ENCODE measurements at regions not wholly inside any gene's neighbourhood (a gene's known extent, or its start where the extent isn't known, plus 50 kb on each side); places are given as distances from the start of the nearest gene placed in this dataset.
"Not testable (repeated sequence)": the region's sequence is repeated elsewhere in the genome, so short reads cannot be mapped to it uniquely, and the experiment has no call there.

DNA sequence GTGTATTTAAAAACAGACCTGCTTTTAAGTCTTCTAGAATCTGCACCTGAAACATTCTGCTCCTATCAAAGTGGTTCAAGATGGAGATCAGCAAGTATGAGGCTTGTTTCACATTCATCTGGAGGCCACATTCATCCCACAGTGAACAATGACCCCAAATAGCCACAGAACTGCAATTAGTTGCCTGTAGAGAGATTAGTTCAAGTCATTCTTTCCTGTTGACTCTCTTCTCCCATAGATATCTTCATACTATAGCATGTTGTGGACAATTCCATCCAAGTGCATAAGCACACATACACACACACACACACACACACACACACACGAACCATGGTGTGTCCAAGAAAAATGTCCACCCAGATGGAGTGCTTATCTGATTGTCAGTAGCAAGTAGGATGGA is 101.7 kb upstream of the FGGY start:
- Mint-ChIP-seq H3K4me3 (no peak overlapping the region), H3K27ac (no peak overlapping the region), H3K27me3 (ENCODE audit: low read depth) (peaks cover 18% of the 10 kb centered on the region), H3K9me3 (peaks cover 15% of the 10 kb centered on the region), H3K36me3 (ENCODE audit: low read depth) (peaks cover 2% of the 10 kb centered on the region), H3K4me1 (ENCODE audit: low read depth) (no peaks in the 10 kb centered on the region)

DNA sequence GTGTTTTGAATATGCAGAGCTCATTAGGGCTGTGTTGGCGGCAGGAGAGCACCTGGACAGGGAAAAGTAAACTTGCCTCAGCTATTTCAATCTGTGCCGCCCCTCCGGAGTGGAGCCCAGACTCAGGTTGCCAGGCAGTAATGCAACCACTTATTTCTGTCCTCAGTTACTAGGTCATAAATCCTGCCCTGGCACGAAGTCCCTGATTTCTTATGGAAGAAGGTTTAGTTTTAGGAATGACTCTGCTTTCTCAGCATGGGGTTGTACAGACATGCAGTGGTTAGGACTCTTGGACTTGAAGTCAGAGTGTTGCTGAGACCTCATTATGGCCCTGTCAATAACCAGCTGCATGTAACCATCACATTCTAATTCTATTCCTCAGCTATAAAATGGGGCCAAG is 98.3 kb upstream of the FGGY start:
- H3K4me1 Mint-ChIP-seq (ENCODE audit: low read depth), result no peaks in the 10 kb centered on the region
- peaks cover 13% of the 10 kb centered on the region for H3K27me3 Mint-ChIP-seq (ENCODE audit: low read depth)
- H3K36me3 Mint-ChIP-seq (ENCODE audit: low read depth), result peaks cover 2% of the 10 kb centered on the region
- no peak overlapping the region for H3K4me3 Mint-ChIP-seq
- no peak overlapping the region for H3K27ac Mint-ChIP-seq
- peaks cover 11% of the 10 kb centered on the region for H3K9me3 Mint-ChIP-seq

DNA sequence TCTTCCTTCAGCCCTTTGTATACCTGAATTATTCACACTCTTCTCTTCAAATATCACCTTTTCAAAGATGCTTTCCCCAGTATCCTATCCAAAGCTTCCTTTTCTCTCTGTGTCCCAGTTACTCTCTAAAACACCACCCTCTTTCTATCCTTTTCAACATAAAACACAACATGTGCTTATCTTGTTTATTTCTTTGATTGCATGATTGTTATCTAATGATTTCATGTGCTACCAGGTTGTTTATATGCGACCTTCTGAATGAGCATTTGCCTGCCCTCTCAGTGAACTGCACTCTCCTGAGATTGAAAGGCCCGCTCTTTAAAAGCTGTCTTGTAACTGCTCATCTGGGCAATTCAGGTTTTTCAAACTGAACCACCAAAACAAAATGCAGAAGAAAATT is 97.7 kb upstream of the FGGY start:
- peaks cover 11% of the 10 kb centered on the region for H3K9me3 Mint-ChIP-seq
- H3K27ac Mint-ChIP-seq, result no peak overlapping the region
- H3K27me3 Mint-ChIP-seq (ENCODE audit: low read depth), result peaks cover 13% of the 10 kb centered on the region
- peaks cover under 1% of the 10 kb centered on the region for H3K36me3 Mint-ChIP-seq (ENCODE audit: low read depth)
- H3K4me3 Mint-ChIP-seq, result no peak overlapping the region
- H3K4me1 Mint-ChIP-seq (ENCODE audit: low read depth), result no peaks in the 10 kb centered on the region

DNA sequence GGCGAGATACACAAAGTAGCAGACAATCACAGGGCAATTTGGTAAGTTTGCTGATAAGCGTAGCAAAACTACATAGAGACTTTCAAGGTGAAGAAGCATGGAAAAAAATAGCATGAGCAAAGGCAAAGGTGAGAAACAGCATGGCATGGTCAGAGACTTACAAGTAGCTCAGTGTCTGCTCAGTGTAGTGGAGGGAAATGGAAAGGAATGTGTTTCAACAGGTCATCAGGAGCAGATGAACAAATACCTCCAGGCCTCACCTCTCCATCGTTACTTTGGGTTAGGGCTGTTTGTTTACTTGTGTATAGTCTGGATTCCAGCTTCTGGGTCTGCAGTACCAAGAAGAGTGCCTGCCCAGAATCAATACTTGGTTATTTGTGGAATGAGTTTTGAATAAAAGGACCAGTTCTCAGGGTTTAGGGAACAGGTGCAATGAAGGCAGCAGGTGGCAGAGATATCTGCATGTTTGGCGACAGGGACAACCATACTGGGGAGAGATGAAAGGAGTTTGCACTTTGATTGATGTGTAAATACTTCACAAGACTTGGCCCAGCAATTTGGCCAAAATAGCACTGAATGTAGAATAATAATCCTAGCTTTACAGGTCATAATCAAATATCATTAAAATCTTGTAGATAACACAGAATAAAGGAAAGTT is 97.0 kb upstream of the FGGY start:
- no peak overlapping the region for H3K27ac Mint-ChIP-seq
- H3K9me3 Mint-ChIP-seq, result peaks cover 17% of the 10 kb centered on the region
- no peak overlapping the region for H3K4me3 Mint-ChIP-seq
- peaks cover under 1% of the 10 kb centered on the region for H3K36me3 Mint-ChIP-seq (ENCODE audit: low read depth)
- H3K4me1 Mint-ChIP-seq (ENCODE audit: low read depth), result no peaks in the 10 kb centered on the region
- peaks cover 14% of the 10 kb centered on the region for H3K27me3 Mint-ChIP-seq (ENCODE audit: low read depth)

GRCh38 chr1:59201341-59201740 is 95.6 kb upstream of the FGGY start:
- Mint-ChIP-seq H3K4me3 (no peak overlapping the region), H3K9me3 (peaks cover 20% of the 10 kb centered on the region), H3K36me3 (ENCODE audit: low read depth) (peaks cover 3% of the 10 kb centered on the region), H3K27ac (no peak overlapping the region), H3K4me1 (ENCODE audit: low read depth) (no peaks in the 10 kb centered on the region), H3K27me3 (ENCODE audit: low read depth) (peaks cover 7% of the 10 kb centered on the region)

GRCh38 chr1:59202455-59202854 is 94.4 kb upstream of the FGGY start:
- H3K36me3 Mint-ChIP-seq (ENCODE audit: low read depth), result peaks cover 3% of the 10 kb centered on the region
- no peak overlapping the region for H3K4me3 Mint-ChIP-seq
- H3K27me3 Mint-ChIP-seq (ENCODE audit: low read depth), result peaks cover 4% of the 10 kb centered on the region
- no peak overlapping the region for H3K27ac Mint-ChIP-seq
- H3K4me1 Mint-ChIP-seq (ENCODE audit: low read depth), result no peaks in the 10 kb centered on the region
- peaks cover 25% of the 10 kb centered on the region for H3K9me3 Mint-ChIP-seq

GRCh38 chr1:59204001-59204400 is 92.9 kb upstream of the FGGY start:
- Mint-ChIP-seq H3K9me3 (peaks cover 26% of the 10 kb centered on the region), H3K4me1 (ENCODE audit: low read depth) (no peaks in the 10 kb centered on the region), H3K36me3 (ENCODE audit: low read depth) (peaks cover 3% of the 10 kb centered on the region), H3K27ac (no peak overlapping the region), H3K4me3 (no peak overlapping the region), H3K27me3 (ENCODE audit: low read depth) (peaks cover 7% of the 10 kb centered on the region)

- peaks cover 33% of the 10 kb centered on the region for H3K9me3 Mint-ChIP-seq
- not testable (repeated sequence) for H3K27ac Mint-ChIP-seq; H3K27me3 Mint-ChIP-seq (ENCODE audit: low read depth)
Observed at GRCh38 chr1:59206616-59207015, 90.3 kb upstream of the FGGY start.

GRCh38 chr1:59210430-59210829 is 86.5 kb upstream of the FGGY start:
- H3K27ac Mint-ChIP-seq; H3K4me3 Mint-ChIP-seq; H3K27me3 Mint-ChIP-seq (ENCODE audit: low read depth); H3K36me3 Mint-ChIP-seq (ENCODE audit: low read depth); H3K4me1 Mint-ChIP-seq (ENCODE audit: low read depth): not testable (repeated sequence)
- H3K9me3 Mint-ChIP-seq, result peaks cover 21% of the 10 kb centered on the region

More at GRCh38 chr1:59206616-59207015, 90.3 kb upstream of the FGGY start:
- not testable (repeated sequence) for H3K4me1 Mint-ChIP-seq (ENCODE audit: low read depth); H3K36me3 Mint-ChIP-seq (ENCODE audit: low read depth); H3K4me3 Mint-ChIP-seq

DNA sequence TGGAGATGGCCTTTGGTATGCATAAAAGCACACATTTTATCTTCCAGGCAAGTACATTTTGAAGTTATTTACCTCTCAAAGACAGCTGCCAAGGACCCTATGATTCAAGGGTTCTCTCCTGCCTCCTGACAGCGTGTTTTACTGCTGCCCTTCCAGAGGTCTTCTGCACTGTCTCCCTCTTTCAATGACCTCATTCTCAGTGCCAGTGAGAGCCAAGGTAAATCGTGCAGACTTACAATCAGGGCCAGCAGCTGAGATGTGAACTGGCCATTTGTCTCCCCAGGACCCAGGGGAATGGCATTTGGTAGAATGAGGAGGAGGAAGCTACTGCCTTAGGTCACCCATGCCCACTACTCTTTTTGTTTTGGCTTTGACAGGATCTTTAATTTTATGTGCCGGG is 84.2 kb upstream of the FGGY start:
- Mint-ChIP-seq H3K4me1 (ENCODE audit: low read depth) (peaks cover 5% of the 10 kb centered on the region), H3K27ac (no peak overlapping the region), H3K4me3 (no peak overlapping the region), H3K9me3 (peaks cover 27% of the 10 kb centered on the region), H3K27me3 (ENCODE audit: low read depth) (peaks cover 3% of the 10 kb centered on the region), H3K36me3 (ENCODE audit: low read depth) (peaks cover 9% of the 10 kb centered on the region)

DNA sequence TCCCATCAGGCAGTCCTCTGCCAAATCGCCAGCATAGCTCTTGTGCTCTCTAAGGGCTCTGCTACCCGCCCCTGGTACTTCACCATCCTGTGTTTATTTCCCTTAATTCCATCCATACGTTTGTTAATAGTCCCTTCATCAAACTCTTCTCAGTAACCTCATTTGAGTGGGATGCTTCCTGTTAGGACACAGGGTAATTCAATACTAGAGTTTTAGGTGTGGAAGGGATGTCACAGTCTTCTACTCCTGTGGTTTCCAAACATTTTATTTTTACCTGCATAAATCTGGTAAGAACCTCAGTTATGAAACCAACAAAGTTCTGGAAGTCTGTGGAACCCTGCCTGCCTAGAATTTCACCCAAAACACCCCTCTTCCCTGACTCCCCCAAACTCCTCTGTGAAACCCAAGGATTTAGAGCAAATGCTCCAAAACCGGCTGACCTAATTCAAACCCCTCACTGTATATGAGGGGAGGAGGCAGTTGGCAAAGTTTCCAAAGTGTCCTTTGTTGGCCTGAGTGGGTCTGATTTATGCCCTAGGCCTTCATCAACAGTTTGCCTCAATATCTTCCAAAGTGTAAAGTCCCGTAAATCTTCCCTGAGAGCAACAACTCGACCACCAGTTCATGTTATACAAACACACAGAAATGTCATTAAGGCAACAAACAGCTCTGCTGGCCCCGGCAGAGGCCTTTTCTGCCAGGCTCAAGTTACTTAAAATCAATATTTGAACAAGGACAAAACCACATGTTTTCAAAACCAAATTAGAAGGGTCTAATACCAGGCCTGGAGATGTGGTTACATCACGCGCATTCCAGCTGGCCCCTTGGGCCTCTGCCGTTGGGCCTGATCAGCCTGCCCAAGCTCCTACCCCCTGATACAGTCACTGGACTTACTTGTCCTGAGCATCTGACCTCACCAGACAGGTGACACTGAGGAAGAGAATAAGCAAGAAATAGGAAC is 82.4 kb upstream of the FGGY start:
- H3K4me3 Mint-ChIP-seq, result no peak overlapping the region
- H3K27ac Mint-ChIP-seq, result no peak overlapping the region
- peaks cover 33% of the 10 kb centered on the region for H3K9me3 Mint-ChIP-seq
- peaks cover 5% of the 10 kb centered on the region for H3K4me1 Mint-ChIP-seq (ENCODE audit: low read depth)
- H3K36me3 Mint-ChIP-seq (ENCODE audit: low read depth), result peaks cover 9% of the 10 kb centered on the region
- H3K27me3 Mint-ChIP-seq (ENCODE audit: low read depth), result no peaks in the 10 kb centered on the region

DNA sequence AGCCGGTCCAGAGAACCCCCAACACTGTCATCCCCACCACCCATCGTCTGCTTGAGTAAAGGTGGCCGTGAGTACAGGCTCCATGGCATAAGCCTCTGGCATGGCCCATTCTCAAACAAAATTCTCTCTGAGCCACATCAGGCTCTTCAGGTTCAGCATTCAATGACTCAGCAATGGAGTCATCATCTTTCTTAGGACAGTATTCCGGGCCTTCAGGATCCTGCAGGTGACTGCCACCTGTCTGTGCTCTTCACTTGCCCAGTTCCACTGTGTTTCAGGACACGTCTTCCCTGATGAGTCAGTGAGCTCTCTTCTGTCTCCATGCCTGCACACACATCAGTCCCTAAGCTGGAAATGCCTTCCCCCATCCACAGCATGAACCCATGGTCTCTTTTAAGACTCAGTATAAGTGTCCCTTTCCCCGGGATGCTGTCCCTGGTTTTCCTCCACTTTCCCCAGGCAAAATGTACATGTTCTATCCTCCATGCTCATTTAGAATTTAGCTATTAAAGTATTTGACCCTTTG is 81.1 kb upstream of the FGGY start:
- Mint-ChIP-seq H3K4me3 (no peak overlapping the region), H3K4me1 (ENCODE audit: low read depth) (peaks cover 5% of the 10 kb centered on the region), H3K27ac (no peak overlapping the region), H3K27me3 (ENCODE audit: low read depth) (no peaks in the 10 kb centered on the region), H3K36me3 (ENCODE audit: low read depth) (peaks cover 9% of the 10 kb centered on the region), H3K9me3 (peaks cover 26% of the 10 kb centered on the region)

DNA sequence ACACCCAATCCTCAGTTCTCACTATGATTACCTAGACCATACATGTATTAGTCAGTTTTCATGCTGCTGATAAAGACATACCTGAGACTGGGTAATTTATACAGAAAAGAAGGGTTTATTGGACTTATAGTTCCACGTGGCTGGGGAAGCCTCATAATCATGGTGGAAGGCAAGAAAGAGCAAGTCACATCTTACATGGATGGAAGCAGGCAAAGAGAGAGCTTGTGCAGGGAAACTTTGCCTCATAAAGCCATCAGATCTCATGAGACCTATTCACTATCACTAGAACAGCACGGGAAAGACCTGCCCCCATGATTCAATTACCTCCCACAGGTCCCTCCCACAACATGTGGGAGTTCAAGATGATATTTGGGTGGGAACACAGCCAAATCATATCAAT is 79.5 kb upstream of the FGGY start:
- H3K9me3 Mint-ChIP-seq, result peaks cover 26% of the 10 kb centered on the region
- not testable (repeated sequence) for H3K4me1 Mint-ChIP-seq (ENCODE audit: low read depth); H3K36me3 Mint-ChIP-seq (ENCODE audit: low read depth); H3K27ac Mint-ChIP-seq; H3K27me3 Mint-ChIP-seq (ENCODE audit: low read depth); H3K4me3 Mint-ChIP-seq

DNA sequence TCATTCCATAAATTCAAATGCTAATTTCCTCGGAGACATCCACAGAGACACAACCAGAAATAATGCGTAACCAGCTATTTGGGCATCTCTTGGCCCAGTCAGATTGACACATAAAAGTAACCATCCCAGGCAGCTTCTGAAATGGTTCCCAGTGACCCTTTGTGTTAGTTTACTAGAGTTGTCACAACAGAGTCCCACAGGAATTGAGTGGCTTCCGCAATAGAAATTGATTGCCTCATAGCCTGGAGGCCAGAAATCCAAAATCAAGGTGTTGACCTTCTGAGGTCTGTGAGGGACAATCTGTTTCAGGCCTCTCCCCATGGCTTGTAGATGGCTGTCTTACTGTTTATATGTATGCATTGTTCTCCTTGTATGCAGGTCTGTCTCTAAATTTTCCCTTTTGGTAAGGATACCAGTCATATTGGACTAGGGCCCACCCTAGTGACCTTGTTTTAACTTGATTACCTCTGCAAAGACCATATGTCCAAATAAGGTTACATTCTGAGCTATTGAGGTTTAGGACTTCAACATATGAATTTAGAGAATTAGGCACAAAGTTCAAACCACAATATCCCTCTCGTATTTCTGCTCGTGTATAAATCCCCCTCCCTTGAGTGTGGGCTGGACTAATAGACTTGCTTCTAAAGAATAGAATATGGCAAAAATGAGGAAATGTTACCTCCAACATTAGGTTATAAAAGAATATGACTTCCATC is 78.2 kb upstream of the FGGY start:
- Mint-ChIP-seq H3K9me3 (peaks cover 26% of the 10 kb centered on the region), H3K27me3 (ENCODE audit: low read depth) (no peaks in the 10 kb centered on the region), H3K36me3 (ENCODE audit: low read depth) (peaks cover 9% of the 10 kb centered on the region), H3K4me1 (ENCODE audit: low read depth) (no peaks in the 10 kb centered on the region), H3K27ac (no peak overlapping the region), H3K4me3 (no peak overlapping the region)
